GM12874 (cell line): ENCODE measurements at regions not wholly inside any gene's neighbourhood (a gene's known extent, or its start where the extent isn't known, plus 50 kb on each side); places are given as distances from the start of the nearest gene placed in this dataset.

ENCODE experiments used
- CTCF ChIP-seq: IDR thresholded peaks from 2 replicates; pipeline ENCODE4 v1.5.1; 2011; ENCODE audit warnings: low read depth, mild to moderate bottlenecking, control low read depth, low read length, moderate library complexity; ENCODE audit not compliant: insufficient read depth

DNA sequence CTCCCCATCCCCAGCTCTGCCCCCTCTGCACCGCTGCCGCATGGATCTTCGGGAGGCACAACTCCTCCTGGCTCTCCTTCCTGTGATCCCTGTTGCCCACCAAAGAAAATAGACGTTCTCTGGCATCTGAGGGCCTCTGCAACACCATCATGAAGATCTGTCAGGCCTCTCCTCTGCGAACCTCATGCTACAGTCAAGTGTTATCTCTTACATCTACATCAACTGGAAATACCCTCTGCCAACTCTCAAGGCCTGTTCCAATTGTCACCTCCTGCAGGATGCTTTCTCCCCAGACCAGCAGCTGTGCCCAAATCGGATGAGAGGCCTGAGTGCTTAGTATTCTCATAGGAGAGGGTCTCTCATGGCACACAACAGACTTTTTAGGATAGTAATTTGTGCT is 478.4 kb downstream of the BCL11A start:
- no peak for TF ChIP-seq CTCF

DNA sequence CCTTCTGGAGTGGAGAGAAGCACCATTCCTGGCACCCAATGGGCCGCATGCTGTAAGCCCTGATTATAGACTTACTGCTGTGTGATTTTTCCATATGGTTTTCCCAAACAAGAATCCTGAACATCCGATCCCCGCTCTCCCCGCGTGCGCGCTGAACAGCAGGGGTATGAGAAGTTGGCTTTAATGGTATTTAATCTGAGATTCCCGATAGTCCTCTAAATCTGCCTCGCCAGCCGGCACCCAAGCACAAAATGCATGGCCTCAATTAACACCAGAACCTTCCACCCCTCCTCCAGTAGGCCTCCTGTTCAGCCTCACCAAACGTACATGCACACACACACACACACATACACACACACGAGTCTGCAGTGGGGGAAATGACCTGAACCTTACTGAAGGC is 480.3 kb downstream of the BCL11A start:
- no peak for TF ChIP-seq CTCF

GRCh38 chr2:60072609-60073008 is 480.8 kb downstream of the BCL11A start:
- TF ChIP-seq CTCF, result no peak

GRCh38 chr2:60071490-60071831 is 482.0 kb downstream of the BCL11A start:
- TF ChIP-seq CTCF, result no peak

GRCh38 chr2:60070736-60071489 is 482.5 kb downstream of the BCL11A start:
- no peak for TF ChIP-seq CTCF

GRCh38 chr2:60070196-60070595 is 483.3 kb downstream of the BCL11A start:
- no peak for TF ChIP-seq CTCF

DNA sequence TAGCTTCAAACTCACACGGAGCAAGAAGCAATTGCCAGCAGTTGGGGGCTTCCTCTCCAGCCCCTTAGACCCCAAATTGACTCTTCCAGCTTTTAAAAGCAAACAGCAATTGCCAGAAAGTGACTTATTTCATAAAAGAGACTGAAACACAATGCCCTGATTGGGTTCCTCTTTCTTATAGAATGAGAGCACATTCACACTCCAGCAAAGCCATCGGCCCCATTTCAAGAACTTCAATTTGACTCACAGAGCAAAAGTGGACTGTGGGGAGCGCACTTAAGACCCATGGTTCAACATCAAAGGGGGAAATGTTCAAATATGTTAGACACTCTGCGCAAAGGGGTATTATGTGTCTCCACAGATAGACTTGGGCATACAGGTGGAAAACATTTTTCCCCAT is 484.7 kb downstream of the BCL11A start:
- no peak for TF ChIP-seq CTCF
